Testis (tissue), 2 donors: ENCODE measurements at regions not wholly inside any gene's neighbourhood (a gene's known extent, or its start where the extent isn't known, plus 50 kb on each side); places are given as distances from the start of the nearest gene placed in this dataset.

Experiments
- CTCF ChIP-seq, 3 experiments: fragments of 450-650 bp in 2 of 3; fragments of 200-600 bp in 1 of 3; sonication (generic) in 1 of 3; IDR thresholded peaks; one replicate each; pipeline ENCODE4 v1.5.1; 2016 to 2019; ENCODE audit warnings: antibody characterized with exemption in 3 of 3, mild to moderate bottlenecking in 2 of 3, moderate library complexity in 1 of 3
- POLR2A ChIP-seq: fragments of 450-650 bp; IDR thresholded peaks from one replicate; pipeline ENCODE4 v1.6.1; 2017; ENCODE audit warnings: antibody characterized with exemption, mild to moderate bottlenecking, moderate library complexity

GRCh38 chr20:46835418-46835817 is 59.2 kb upstream of the EYA2 start:
- TF ChIP-seq POLR2A (no peak), CTCF (IDR thresholded peaks at IDR 0.05) (no peak)
